Gastroesophageal sphincter (tissue), 3 donors: ENCODE measurements at regions not wholly inside any gene's neighbourhood (a gene's known extent, or its start where the extent isn't known, plus 50 kb on each side); places are given as distances from the start of the nearest gene placed in this dataset.

Source experiments
- CTCF ChIP-seq, 4 experiments: fragments of 200-600 bp in 2 of 4; fragments of 450-650 bp in 2 of 4; sonication (generic) in 1 of 4; IDR thresholded peaks; one replicate each; pipeline ENCODE4 v1.5.1; 2017 to 2019; ENCODE audit warnings: antibody characterized with exemption in 4 of 4, mild to moderate bottlenecking in 2 of 4, moderate library complexity in 2 of 4
- EP300 ChIP-seq: sonication (generic); formaldehyde crosslinking; IDR thresholded peaks from one replicate; pipeline ENCODE4 v1.6.1; 2017; ENCODE audit warnings: antibody characterized with exemption, mild to moderate bottlenecking
- POLR2A ChIP-seq, 2 donors: fragments of 450-650 bp; IDR thresholded peaks; one replicate each; pipeline ENCODE4 v1.6.1; 2017; ENCODE audit warnings: antibody characterized with exemption in 2 of 2, mild to moderate bottlenecking in 2 of 2, moderate library complexity in 1 of 2
- POLR2AphosphoS5 ChIP-seq: sonication (generic); formaldehyde crosslinking; IDR thresholded peaks from one replicate; pipeline ENCODE4 v1.6.1; 2017; ENCODE audit warnings: antibody characterized with exemption

GRCh38 chr14:22463763-22464173 lies 125.3 kb downstream of the DAD1 start:
- TF ChIP-seq EP300 (no peak), CTCF (IDR thresholded peaks at IDR 0.05) (no peak), POLR2AphosphoS5 (no peak), POLR2A (IDR thresholded peaks at IDR 0.05) (no peak)
